ENCODE measurements at regions not wholly inside any gene's neighbourhood (a gene's known extent, or its start where the extent isn't known, plus 50 kb on each side); places are given as distances from the start of the nearest gene placed in this dataset.

GRCh38 chr5:113917997-113918396 lies 404.5 kb downstream of the YTHDC2 start:
- TF ChIP-seq POLR2AphosphoS5 (IDR thresholded peaks at IDR 0.05) (no peak), POLR2A (IDR thresholded peaks at IDR 0.05) (no peak)
- TF ChIP-seq, protein P1, sequence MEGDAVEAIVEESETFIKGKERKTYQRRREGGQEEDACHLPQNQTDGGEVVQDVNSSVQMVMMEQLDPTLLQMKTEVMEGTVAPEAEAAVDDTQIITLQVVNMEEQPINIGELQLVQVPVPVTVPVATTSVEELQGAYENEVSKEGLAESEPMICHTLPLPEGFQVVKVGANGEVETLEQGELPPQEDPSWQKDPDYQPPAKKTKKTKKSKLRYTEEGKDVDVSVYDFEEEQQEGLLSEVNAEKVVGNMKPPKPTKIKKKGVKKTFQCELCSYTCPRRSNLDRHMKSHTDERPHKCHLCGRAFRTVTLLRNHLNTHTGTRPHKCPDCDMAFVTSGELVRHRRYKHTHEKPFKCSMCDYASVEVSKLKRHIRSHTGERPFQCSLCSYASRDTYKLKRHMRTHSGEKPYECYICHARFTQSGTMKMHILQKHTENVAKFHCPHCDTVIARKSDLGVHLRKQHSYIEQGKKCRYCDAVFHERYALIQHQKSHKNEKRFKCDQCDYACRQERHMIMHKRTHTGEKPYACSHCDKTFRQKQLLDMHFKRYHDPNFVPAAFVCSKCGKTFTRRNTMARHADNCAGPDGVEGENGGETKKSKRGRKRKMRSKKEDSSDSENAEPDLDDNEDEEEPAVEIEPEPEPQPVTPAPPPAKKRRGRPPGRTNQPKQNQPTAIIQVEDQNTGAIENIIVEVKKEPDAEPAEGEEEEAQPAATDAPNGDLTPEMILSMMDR (IDR thresholded peaks at IDR 0.05) = no peak

Measured in breast epithelium (tissue), 3 donors.